GM12878 (cell line): ENCODE measurements at regions not wholly inside any gene's neighbourhood (a gene's known extent, or its start where the extent isn't known, plus 50 kb on each side); places are given as distances from the start of the nearest gene placed in this dataset.

Experiments used
- EGR1 ChIP-seq, 2 experiments: IDR thresholded peaks; 1 replicate in 1 of 2; 2 replicates in 1 of 2; pipeline ENCODE4 v1.6.1; 2011 to 2012; ENCODE audit warnings: low read depth in 2 of 2, low read length in 2 of 2, borderline replicate concordance in 1 of 2, mild to moderate bottlenecking in 1 of 2, moderate library complexity in 1 of 2
- EP300 ChIP-seq, 2 experiments: fragments of 150-350 bp in 1 of 2; IDR thresholded peaks; 2 replicates each; pipeline ENCODE4 v1.6.1; 2011 to 2012; ENCODE audit warnings: low read depth in 2 of 2, low read length in 2 of 2, borderline replicate concordance in 1 of 2, improper control_type of control experiment in 1 of 2, inconsistent platforms in 1 of 2; ENCODE audit not compliant: control insufficient read depth in 1 of 2
- EZH2 ChIP-seq: IDR thresholded peaks from 2 replicates; pipeline ENCODE4 v1.6.1; 2012; ENCODE audit warnings: low read depth, mild to moderate bottlenecking, control low read depth, inconsistent platforms, low read length, borderline replicate concordance; ENCODE audit not compliant: control insufficient read depth
- PAX5 ChIP-seq: IDR thresholded peaks from 2 replicates; pipeline ENCODE4 v1.6.1; 2011; ENCODE audit warnings: low read depth, low read length, borderline replicate concordance
- POLR2A ChIP-seq: IDR thresholded peaks from 2 replicates; pipeline ENCODE4 v1.6.1; 2011; ENCODE audit warnings: low read depth, mild to moderate bottlenecking, low read length
- POLR2AphosphoS5 ChIP-seq: IDR thresholded peaks from 2 replicates; pipeline ENCODE4 v1.6.1; 2011; ENCODE audit warnings: mild to moderate bottlenecking, low read length, inconsistent platforms
- SMARCA5 ChIP-seq: fragments of 450-650 bp; IDR thresholded peaks from 2 replicates; pipeline ENCODE4 v1.6.1; 2017; ENCODE audit warnings: mild to moderate bottlenecking
- SP1 ChIP-seq: IDR thresholded peaks from one replicate; pipeline ENCODE4 v1.6.1; 2011; ENCODE audit warnings: low read depth, low read length
- SPI1 ChIP-seq: IDR thresholded peaks from 2 replicates; pipeline ENCODE4 v1.6.1; 2011; ENCODE audit warnings: low read depth, mild to moderate bottlenecking, low read length, moderate library complexity, borderline replicate concordance; ENCODE audit not compliant: insufficient read depth
- SUPT20H ChIP-seq: IDR thresholded peaks from 2 replicates; pipeline ENCODE4 v1.6.1; 2011; ENCODE audit warnings: low read depth, mild to moderate bottlenecking, low read length, moderate library complexity, borderline replicate concordance; ENCODE audit not compliant: control insufficient read depth
- YY1 ChIP-seq: IDR thresholded peaks from 2 replicates; pipeline ENCODE4 v1.6.1; 2011; ENCODE audit warnings: low read depth, mild to moderate bottlenecking, low read length
- TF ChIP-seq, protein P1 (sequence below): IDR thresholded peaks from 2 replicates; pipeline ENCODE4 v1.6.1; 2012; ENCODE audit warnings: mild to moderate bottlenecking, low read depth, low read length
- TF ChIP-seq, protein P2 (sequence below): IDR thresholded peaks from 2 replicates; pipeline ENCODE4 v1.6.1; 2012; ENCODE audit warnings: low read depth, low read length, improper control_type of control experiment

DNA sequence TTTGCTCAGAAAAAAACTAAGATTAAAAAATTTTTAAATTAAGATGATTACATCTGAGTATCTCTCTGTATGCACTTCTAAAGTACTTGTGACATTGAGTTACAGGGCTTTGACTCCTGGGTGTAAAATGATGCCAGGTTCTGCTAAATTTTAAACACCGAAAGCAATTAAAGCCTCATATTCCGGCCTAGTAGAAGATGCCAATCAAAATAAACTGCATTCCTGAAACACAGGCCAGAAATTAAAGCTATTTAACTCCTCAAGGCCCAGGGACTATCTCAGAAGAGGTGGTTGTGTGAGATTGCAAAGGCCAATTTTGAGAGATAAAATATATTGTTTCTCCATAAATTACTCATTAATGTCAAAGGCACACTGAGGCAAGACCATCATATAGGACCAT, 388.3 kb downstream of the KIF20B start:
- TF ChIP-seq POLR2A (no peak), YY1 (no peak), EZH2 (no peak), PAX5 (no peak), EP300 (IDR thresholded peaks at IDR 0.05; ENCODE audit: borderline replicate concordance in 1 of 2, control insufficient read depth in 1 of 2, low read depth in 2 of 2, low read length in 2 of 2) (no peak), SMARCA5 (no peak), EGR1 (IDR thresholded peaks at IDR 0.05; ENCODE audit: borderline replicate concordance in 1 of 2, low read depth in 2 of 2, low read length in 2 of 2) (no peak), SUPT20H (no peak), SP1 (no peak), SPI1 (no peak), POLR2AphosphoS5 (no peak)
- TF ChIP-seq, protein P1, sequence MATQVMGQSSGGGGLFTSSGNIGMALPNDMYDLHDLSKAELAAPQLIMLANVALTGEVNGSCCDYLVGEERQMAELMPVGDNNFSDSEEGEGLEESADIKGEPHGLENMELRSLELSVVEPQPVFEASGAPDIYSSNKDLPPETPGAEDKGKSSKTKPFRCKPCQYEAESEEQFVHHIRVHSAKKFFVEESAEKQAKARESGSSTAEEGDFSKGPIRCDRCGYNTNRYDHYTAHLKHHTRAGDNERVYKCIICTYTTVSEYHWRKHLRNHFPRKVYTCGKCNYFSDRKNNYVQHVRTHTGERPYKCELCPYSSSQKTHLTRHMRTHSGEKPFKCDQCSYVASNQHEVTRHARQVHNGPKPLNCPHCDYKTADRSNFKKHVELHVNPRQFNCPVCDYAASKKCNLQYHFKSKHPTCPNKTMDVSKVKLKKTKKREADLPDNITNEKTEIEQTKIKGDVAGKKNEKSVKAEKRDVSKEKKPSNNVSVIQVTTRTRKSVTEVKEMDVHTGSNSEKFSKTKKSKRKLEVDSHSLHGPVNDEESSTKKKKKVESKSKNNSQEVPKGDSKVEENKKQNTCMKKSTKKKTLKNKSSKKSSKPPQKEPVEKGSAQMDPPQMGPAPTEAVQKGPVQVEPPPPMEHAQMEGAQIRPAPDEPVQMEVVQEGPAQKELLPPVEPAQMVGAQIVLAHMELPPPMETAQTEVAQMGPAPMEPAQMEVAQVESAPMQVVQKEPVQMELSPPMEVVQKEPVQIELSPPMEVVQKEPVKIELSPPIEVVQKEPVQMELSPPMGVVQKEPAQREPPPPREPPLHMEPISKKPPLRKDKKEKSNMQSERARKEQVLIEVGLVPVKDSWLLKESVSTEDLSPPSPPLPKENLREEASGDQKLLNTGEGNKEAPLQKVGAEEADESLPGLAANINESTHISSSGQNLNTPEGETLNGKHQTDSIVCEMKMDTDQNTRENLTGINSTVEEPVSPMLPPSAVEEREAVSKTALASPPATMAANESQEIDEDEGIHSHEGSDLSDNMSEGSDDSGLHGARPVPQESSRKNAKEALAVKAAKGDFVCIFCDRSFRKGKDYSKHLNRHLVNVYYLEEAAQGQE: no peak
- TF ChIP-seq, protein P2, sequence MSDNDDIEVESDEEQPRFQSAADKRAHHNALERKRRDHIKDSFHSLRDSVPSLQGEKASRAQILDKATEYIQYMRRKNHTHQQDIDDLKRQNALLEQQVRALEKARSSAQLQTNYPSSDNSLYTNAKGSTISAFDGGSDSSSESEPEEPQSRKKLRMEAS: no peak
